GM12878 (cell line): ENCODE measurements at regions not wholly inside any gene's neighbourhood (a gene's known extent, or its start where the extent isn't known, plus 50 kb on each side); places are given as distances from the start of the nearest gene placed in this dataset.

Source experiments
- CTCF ChIP-seq, 3 experiments: IDR thresholded peaks in 2 of 3; conservative IDR thresholded peaks in 1 of 3; 2 replicates each; pipeline ENCODE4 v1.5.1; 2011; ENCODE audit warnings: low read depth in 3 of 3, low read length in 3 of 3, mild to moderate bottlenecking in 3 of 3, control low read depth in 2 of 3, moderate library complexity in 2 of 3, inconsistent platforms in 1 of 3, mixed read lengths in 1 of 3; ENCODE audit not compliant: control insufficient read depth in 2 of 3, insufficient read depth in 1 of 3; ENCODE audit errors: extremely low read depth in 1 of 3
- HCFC1 ChIP-seq: fragments of 150-350 bp; IDR thresholded peaks from 2 replicates; pipeline ENCODE4 v1.6.1; 2014; ENCODE audit warnings: low read length
- JUND ChIP-seq: IDR thresholded peaks from 2 replicates; pipeline ENCODE4 v1.6.1; 2012; ENCODE audit warnings: low read depth, mild to moderate bottlenecking, low read length, improper control_type of control experiment, moderate library complexity
- NR2F1 ChIP-seq: fragments of 450-650 bp; conservative IDR thresholded peaks from 2 replicates; pipeline ENCODE4 v1.6.1; 2017; ENCODE audit warnings: mild to moderate bottlenecking
- POLR2A ChIP-seq: IDR thresholded peaks from 2 replicates; pipeline ENCODE4 v1.6.1; 2011; ENCODE audit warnings: low read depth, mild to moderate bottlenecking, low read length
- RFX5 ChIP-seq: IDR thresholded peaks from 2 replicates; pipeline ENCODE4 v1.6.1; 2011; ENCODE audit warnings: low read depth, low read length, improper control_type of control experiment
- TAF1 ChIP-seq: IDR thresholded peaks from 2 replicates; pipeline ENCODE4 v1.6.1; 2011; ENCODE audit warnings: mild to moderate bottlenecking, low read depth, low read length, borderline replicate concordance
- WRNIP1 ChIP-seq: IDR thresholded peaks from 2 replicates; pipeline ENCODE4 v1.6.1; 2011; ENCODE audit warnings: low read depth, low read length, improper control_type of control experiment, borderline replicate concordance

GRCh38 chr22:20652130-20652529 lies 121.8 kb upstream of the SERPIND1 start:
- TF ChIP-seq CTCF (IDR thresholded peaks at IDR 0.05 in 2 of 3, conservative IDR thresholded peaks at IDR 0.05 in 1 of 3; ENCODE audit: control insufficient read depth in 2 of 3, extremely low read depth in 1 of 3, insufficient read depth in 1 of 3, low read depth in 3 of 3, low read length in 3 of 3) (no peak), TAF1 (no peak), RFX5 (no peak), NR2F1 (no peak), JUND (no peak), WRNIP1 (no peak), POLR2A (no peak), HCFC1 (no peak)
